ENCODE measurements at regions not wholly inside any gene's neighbourhood (a gene's known extent, or its start where the extent isn't known, plus 50 kb on each side); places are given as distances from the start of the nearest gene placed in this dataset.

DNA sequence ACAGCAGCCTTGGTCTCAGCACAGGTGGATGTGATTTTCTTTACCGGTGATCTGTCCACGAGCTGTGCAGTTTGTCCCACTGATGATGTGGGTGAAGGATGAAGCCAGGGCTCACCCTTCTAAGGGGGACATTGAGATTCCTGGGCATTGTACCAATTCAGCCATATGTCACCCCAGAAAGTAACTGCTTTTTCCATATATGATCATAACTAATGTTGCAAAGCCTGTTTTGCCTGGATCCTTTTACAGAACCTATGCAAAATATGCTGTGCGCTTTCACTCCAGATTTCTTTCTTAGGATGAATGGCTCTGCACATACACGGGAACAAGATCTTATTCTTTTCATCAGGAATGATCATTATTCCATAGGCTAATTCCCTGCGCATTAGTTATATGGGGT, 96.9 kb upstream of the POU3F3 start:
- no peak for DNase-seq
- intact Hi-C loops (cut with micrococcal nuclease): no loop called here
- Histone ChIP-seq H2AFZ (ENCODE audit: insufficient read depth, low read depth, low read length, poor library complexity, severe bottlenecking) (no peak overlapping the region), H3K4me3 (replicated peaks in 1 of 3; ENCODE audit: low read depth in 2 of 3, low read length in 3 of 3) (no peak overlapping the region), H3K36me3 (replicated peaks in 1 of 2; ENCODE audit: control insufficient read depth in 1 of 2, insufficient read depth in 2 of 2, low read length in 2 of 2) (no peaks in the 10 kb centered on the region), H3K4me1 (ENCODE audit: control insufficient read depth in 1 of 2, insufficient read depth in 2 of 2, low read length in 2 of 2) (peaks cover 18 to 22% of the 10 kb centered on the region in 2 donors), H4K20me1 (ENCODE audit: insufficient read depth, low read length) (no peaks in the 10 kb centered on the region), H3K27ac (ENCODE audit: low read depth in 1 of 2, low read length in 2 of 2) (no peak overlapping the region), H3K79me2 (ENCODE audit: insufficient read depth, low read length) (no peaks in the 10 kb centered on the region), H3K27me3 (ENCODE audit: control insufficient read depth in 2 of 2, insufficient read depth in 2 of 2, low read length in 2 of 2) (no peaks in the 10 kb centered on the region), H3K9ac (ENCODE audit: insufficient read depth, low read length, poor library complexity, severe bottlenecking) (no peak overlapping the region), H3K9me3 (replicated peaks in 1 of 2; ENCODE audit: control insufficient read depth in 1 of 2, insufficient read depth in 1 of 2, low read length in 2 of 2) (no peaks in the 10 kb centered on the region), H3K4me2 (replicated peaks; ENCODE audit: extremely low read depth, low read length, poor library complexity, severe bottlenecking) (no peak overlapping the region)
- H3K4me1 Mint-ChIP-seq: peaks cover 33% of the 10 kb centered on the region
- no peak overlapping the region for H3K27ac Mint-ChIP-seq
- H3K4me3 Mint-ChIP-seq: no peak overlapping the region
- peaks cover 0 to 2% (median 0%) of the 10 kb centered on the region in 3 donors for H3K27me3 Mint-ChIP-seq (ENCODE audit: low read depth in 3 of 3)
- TF ChIP-seq, protein P1, sequence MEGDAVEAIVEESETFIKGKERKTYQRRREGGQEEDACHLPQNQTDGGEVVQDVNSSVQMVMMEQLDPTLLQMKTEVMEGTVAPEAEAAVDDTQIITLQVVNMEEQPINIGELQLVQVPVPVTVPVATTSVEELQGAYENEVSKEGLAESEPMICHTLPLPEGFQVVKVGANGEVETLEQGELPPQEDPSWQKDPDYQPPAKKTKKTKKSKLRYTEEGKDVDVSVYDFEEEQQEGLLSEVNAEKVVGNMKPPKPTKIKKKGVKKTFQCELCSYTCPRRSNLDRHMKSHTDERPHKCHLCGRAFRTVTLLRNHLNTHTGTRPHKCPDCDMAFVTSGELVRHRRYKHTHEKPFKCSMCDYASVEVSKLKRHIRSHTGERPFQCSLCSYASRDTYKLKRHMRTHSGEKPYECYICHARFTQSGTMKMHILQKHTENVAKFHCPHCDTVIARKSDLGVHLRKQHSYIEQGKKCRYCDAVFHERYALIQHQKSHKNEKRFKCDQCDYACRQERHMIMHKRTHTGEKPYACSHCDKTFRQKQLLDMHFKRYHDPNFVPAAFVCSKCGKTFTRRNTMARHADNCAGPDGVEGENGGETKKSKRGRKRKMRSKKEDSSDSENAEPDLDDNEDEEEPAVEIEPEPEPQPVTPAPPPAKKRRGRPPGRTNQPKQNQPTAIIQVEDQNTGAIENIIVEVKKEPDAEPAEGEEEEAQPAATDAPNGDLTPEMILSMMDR (IDR thresholded peaks at IDR 0.05): no peak
- no peaks in the 10 kb centered on the region for H3K36me3 Mint-ChIP-seq
- H3K9me3 Mint-ChIP-seq: peaks cover 0 to 5% (median 0%) of the 10 kb centered on the region in 7 donors
- 100% methylated on average over 2 of the region's 5 CpGs for WGBS (ENCODE audit: insufficient coverage)

DNA sequence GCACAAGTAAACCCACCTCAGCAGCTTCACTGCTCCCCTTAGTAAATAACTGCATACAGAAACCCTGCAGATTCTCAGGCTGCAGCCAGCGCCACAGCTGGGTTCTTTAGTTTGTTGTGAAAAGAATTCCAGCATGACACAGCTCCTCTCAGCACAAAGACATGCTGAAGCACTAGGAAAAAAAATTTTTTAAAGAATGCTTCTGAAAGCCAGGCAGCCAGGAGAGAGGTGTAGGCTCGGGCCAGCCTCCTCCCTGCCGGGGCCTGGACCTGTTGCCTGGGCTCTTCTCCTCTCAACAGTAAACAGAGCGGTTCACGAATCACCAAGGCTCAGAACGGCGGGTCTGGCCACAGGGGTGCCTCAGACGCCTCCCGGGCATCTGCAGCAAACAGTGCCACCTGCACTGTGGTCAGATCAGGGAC, 95.7 kb upstream of the POU3F3 start:
- Histone ChIP-seq H3K79me2 (ENCODE audit: insufficient read depth, low read length) (no peaks in the 10 kb centered on the region), H2AFZ (ENCODE audit: insufficient read depth, low read depth, low read length, poor library complexity, severe bottlenecking) (no peak overlapping the region), H4K20me1 (ENCODE audit: insufficient read depth, low read length) (no peaks in the 10 kb centered on the region), H3K4me1 (ENCODE audit: control insufficient read depth in 1 of 2, insufficient read depth in 2 of 2, low read length in 2 of 2) (peaks cover 18 to 20% of the 10 kb centered on the region in 2 donors), H3K4me2 (replicated peaks; ENCODE audit: extremely low read depth, low read length, poor library complexity, severe bottlenecking) (no peak overlapping the region), H3K4me3 (replicated peaks in 1 of 3; ENCODE audit: low read depth in 2 of 3, low read length in 3 of 3) (no peak overlapping the region), H3K27me3 (ENCODE audit: control insufficient read depth in 2 of 2, insufficient read depth in 2 of 2, low read length in 2 of 2) (no peaks in the 10 kb centered on the region), H3K9me3 (replicated peaks in 1 of 2; ENCODE audit: control insufficient read depth in 1 of 2, insufficient read depth in 1 of 2, low read length in 2 of 2) (no peaks in the 10 kb centered on the region), H3K9ac (ENCODE audit: insufficient read depth, low read length, poor library complexity, severe bottlenecking) (no peak overlapping the region), H3K27ac (ENCODE audit: low read depth in 1 of 2, low read length in 2 of 2) (no peak overlapping the region), H3K36me3 (replicated peaks in 1 of 2; ENCODE audit: control insufficient read depth in 1 of 2, insufficient read depth in 2 of 2, low read length in 2 of 2) (no peaks in the 10 kb centered on the region)
- DNase-seq: no peak
- intact Hi-C loops (cut with micrococcal nuclease): no loop called here
- Mint-ChIP-seq H3K9me3 (peaks cover 0 to 3% (median 0%) of the 10 kb centered on the region in 7 donors), H3K4me1 (peaks cover 24% of the 10 kb centered on the region), H3K4me3 (no peak overlapping the region), H3K36me3 (no peaks in the 10 kb centered on the region), H3K27ac (no peak overlapping the region), H3K27me3 (ENCODE audit: low read depth in 3 of 3) (peaks cover 0 to 2% (median 2%) of the 10 kb centered on the region in 3 donors)
- 47% methylated on average over 8 of the region's 9 CpGs for WGBS (ENCODE audit: insufficient coverage)
- TF ChIP-seq, protein P1 (IDR thresholded peaks at IDR 0.05): no peak
